Stimulated activated CD8-positive, alpha-beta memory T cell treated with anti-CD3 and anti-CD28 coated beads, Interleukin-12 subunit alpha, Interleukin-12 subunit beta, amount 100 ng/mL, for 1 hour (primary cell): ENCODE measurements at regions not wholly inside any gene's neighbourhood (a gene's known extent, or its start where the extent isn't known, plus 50 kb on each side); places are given as distances from the start of the nearest gene placed in this dataset.
"Not testable (repeated sequence)": the region's sequence is repeated elsewhere in the genome, so short reads cannot be mapped to it uniquely, and the experiment has no call there.

Experiments
- DNase-seq: peaks from one replicate; pipeline ENCODE4 v3.0.0-alpha.2; 2020; ENCODE audit warnings: low read depth

DNA sequence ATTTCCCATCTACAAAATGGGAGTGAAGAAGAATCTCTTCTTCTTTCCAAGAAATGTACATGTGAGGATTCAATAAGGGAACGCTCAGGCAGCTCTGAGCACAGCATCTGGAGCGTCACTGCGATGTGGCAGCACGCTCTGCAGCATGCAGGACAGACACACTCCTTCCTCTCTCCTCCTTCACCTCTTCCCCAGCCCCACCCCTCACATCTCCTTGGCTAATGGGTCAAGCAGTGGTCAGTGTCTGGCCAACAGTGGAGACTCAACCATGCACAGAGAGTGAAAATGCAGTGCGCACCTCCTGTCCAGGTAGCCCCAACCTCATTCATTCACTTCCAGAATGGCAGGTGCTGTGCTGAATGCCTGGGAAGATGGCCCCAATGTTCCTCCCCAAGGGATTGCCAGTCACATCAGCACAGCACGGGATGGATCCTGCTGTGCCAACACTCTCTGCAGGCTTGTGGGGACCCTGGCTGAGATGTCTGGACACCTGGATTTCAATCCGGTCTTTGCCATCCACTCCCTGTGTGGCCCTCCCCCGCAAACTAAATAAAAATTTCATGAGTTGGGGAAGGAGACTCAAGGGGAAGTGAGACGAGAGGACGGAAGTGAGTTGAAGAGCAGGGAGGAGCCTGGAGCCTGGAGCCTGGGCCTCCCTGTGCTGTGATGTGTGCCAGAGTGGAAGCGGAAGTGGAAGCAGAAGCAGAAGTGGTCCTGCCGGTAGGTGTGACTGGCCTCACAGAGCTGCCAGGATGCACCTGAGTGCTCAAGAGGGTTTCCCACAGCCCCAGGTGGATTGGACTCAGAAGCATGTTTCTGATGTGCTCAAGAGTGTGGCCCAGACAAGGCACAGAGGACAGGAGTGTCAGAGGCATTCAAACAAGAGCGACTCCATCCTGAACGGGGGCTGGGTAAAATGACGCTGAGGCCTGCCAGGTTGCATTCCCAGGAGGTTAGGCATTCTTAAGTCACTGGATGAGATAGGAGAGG, 163.9 kb downstream of the SMAD6 start:
- DNase-seq: no peak

DNA sequence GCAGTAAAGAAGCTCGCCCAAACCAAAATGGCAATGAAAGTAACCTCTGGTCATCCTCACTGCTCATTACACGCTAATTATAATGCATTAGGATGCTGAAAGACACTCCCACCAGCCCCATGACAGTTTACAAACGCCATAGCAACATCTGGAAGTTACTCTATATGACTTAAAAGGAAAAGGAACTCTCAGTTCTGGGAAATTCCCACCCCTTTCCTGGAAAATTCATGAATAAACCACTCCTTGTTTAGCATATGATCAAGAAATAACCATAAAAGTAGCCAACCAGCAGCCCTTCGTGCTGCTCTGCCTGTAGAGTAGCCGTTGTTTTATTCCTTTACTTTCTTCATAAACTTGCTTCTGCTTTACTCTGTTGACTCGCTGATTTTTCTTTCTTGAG, 164.6 kb downstream of the SMAD6 start:
- no peak for DNase-seq

DNA sequence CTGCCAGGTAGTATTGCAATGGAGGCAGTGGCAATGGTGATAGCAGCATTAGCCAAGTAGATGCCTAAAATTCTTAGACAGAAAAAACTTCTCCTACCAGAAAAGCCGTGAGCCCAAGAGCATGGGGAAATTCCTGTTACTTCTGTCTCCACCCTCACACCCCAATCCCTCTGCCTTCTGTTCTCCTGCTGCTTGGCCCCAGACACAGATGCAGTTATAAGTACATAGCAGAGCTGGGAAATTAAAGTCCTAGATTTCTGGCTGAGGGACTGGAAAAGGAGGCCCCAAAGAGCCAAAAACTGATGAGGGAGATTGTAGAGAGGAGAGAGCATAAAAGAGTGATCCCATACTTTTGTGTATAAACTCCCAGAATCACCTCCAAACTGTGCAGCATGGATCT, 166.9 kb downstream of the SMAD6 start:
- no peak for DNase-seq

DNA sequence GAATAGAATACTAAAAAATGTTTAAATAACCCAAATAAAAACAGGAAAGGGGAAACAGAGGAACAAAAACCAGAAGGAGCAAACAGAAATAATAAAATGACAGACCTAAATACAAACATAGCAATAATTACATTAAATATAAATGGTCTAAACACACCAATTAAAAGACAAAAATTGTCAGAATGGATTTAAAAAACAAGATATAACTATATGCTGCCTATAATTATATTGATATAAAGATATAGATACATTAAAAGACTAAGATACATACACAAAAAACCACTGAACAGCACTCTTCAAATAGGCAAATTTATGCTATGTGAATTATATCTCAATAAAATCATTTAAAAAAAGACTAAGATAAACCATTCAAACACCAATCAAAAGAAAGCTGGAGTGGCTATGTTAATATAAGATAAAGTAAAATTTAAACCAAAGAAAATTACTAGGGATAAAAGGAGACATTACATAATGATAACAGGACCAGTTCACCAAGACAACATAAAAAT, 168.9 kb downstream of the SMAD6 start:
- DNase-seq: no peak

DNA sequence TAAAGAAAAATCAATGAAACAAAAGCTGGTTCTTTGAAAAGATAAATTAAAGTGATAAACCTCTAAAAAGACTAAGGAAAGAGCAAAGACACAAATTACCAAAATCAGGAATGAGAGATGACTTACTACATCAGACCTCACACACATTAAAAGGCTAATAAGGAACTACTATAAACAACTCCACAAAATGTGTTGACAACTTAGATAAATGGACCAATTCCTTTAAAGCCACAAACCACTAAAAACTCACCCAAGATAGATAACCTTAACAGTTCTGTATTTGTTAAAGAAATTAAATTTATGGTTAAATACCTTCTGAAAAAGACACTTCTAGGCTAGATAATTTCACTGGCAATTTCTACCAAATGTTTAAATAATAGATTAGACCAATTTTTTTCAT, 170.4 kb downstream of the SMAD6 start:
- DNase-seq: no peak

DNA sequence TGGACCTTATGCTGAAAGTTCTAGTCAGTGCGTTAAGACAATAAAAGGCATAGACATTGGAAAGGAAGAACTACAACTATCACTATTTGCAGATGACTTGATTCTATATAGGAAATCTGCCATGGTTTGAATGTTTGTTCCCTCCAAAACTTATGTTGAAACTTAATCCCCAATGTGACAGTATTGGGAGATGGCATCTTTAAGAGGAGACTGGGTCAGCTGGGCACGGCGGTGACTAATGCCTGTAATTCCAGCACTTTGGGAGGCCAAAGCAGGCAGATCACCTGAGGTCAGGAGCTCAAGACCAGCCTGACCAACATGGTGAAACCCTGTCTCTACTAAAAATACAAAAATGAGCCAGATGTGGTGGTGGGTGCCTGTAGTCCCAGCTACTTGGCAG, 171.3 kb downstream of the SMAD6 start:
- not testable (repeated sequence) for DNase-seq

DNA sequence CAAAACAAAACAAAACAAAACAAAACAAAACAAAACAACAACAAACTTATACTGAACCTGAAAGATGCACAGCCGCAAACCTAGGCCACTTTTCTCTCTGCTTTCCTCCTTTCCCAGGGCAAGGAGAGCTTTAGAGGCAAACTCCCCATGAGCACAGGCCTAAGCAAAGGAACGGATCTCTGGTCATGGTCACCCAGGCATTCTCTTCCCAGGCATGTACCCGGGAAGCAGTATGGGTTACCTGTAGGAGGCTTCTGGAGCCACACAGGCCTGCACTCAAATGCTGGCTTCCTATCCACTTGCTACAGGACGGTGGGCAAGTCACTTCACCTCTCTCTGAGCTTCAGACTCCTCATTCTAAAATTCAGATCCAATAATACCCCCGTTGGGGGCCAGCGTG, 171.8 kb downstream of the SMAD6 start:
- no peak for DNase-seq

DNA sequence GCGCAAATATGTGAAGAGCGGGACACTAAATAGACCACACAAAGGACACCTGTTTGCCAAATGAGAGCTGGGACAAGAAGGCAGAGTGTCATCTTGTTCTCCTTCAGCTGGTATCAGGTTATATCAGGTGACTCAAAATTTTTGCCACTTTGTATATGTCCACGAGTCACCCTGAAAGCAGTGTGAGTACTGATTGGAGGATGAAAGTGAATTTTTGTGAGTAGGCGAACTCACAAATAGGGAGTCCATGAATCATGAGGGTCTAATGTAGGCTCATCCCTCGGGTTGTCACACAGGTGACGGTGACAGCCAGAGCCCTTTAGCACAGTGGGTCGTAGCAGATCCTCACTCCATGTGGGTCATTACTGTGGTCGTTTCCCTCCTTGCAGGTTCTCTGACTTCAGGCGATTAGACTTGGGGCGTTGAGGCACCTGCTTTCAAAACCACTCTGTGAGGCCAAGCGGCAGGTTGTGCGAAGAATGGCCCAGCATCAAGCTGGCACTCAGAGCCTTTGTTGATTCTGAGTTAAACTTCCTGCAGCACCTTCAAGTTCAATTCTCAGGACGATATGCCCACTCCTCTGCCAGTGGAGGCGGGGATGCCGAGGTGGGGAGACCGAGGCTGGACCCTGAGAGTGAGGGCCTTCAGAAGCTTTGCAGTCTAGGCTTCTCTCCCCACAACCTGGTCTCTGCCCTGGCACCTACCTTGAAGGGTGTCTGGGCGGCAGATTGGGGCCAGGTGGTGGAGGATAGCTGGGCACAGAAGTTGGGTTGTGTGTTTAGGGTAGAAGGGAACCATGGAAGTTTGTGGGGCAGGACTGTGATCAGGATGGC, 173.8 kb downstream of the SMAD6 start:
- no peak for DNase-seq

DNA sequence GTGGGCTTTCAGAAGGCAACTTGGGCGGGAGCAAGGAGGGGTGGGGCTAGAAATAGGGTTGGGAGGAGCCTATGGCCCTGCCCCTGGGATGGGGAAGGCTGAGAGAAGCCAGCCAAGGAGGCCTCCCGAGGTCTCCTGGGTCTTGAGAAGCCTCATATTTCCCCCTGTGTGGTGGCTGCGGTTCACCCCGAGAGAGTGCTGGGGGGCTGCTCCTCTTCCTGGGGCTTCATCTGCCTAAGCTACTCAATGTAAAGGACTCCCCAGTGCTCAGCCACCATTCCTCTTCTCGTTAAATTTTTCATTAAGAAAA, 174.3 kb downstream of the SMAD6 start:
- no peak for DNase-seq

DNA sequence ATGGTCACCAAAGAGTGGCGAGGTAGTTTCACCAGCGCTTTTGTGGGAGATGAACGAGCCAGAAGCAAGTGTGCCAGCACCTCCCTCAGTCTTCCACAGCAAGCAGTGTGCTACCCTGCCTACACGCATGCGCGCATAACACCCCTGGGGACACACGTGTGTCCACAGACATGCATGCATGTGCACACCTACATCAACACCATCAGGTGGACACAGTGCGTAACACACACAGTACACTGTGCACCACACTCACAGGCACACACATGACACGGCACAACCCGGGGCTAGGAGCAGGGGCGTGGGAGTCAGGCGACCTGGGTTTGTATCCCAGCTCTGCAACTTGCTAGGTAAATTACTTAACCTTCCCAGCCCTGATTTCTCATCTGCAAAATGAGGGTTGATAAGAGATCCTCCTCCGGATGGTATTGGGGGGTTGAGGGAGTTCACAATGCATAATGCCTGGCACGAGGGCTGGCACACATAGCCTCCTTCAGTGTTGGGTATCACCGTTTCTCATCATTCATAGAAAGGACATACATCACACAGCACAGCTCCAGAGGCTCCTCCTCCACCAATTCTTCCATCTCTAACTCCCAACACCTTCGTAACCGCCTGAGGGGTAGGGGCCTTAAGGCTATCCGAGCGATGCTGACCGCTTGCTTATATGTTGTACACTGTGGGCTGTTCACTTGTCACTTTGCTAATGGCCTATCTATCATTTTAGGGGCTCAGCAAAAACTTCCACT, 174.9 kb downstream of the SMAD6 start:
- DNase-seq: no peak

DNA sequence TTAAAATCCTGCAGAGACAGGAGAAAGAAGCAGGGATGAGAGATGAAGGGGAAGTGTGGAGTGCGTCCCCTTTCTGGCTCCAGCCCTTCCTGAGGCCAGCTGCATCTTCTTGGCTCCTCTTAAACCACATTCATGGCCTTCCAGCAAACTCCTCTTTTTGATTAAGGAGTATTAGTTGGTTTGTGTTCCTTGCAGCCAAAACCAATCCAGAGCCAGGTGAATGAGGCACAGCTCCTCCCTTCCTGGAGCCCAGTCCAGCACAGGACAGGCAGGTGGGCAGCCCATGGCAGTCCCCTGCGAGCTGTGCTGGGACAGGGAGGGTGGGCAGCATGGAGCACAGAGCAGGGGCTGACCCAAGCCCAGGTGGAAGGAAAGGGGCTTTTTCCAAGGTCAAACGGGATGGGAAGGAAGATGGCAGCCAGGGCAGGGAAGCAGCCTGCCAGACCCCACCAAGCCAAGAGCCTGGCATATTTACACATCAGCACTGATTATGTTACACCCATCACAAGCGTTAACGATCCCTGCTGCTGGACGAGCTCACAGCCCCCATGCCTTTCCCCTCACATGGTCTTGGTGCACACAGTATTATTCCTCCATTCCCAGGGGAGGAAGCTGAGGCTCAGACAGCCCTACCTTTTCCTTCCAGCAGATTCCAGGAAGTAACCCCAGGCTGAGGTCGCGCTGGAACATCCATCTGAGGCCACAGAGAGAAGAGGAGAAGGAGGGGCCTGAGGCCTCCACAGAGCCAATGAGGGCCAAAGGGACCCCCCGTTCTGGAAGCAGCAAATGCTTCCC, 175.6 kb downstream of the SMAD6 start:
- DNase-seq: no peak

DNA sequence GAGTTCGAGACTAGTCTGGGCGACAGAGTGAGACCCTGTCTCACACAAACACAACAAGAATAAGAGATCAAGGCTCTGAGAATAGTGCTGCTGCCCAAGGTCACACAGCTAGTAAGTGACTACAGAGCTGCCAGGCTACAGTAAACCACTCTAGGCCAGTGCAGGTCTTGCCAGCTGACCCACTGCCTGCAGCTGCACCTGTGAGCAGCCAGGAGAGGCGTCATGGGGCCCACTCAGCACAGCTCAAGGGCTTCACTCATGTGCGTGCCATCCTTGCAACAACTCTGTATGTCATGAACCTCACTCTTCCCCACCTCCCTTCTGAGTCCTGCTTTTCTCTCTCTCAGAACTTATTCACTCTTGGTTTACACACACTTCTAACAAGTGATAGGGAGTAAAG, 176.7 kb downstream of the SMAD6 start:
- DNase-seq: no peak

DNA sequence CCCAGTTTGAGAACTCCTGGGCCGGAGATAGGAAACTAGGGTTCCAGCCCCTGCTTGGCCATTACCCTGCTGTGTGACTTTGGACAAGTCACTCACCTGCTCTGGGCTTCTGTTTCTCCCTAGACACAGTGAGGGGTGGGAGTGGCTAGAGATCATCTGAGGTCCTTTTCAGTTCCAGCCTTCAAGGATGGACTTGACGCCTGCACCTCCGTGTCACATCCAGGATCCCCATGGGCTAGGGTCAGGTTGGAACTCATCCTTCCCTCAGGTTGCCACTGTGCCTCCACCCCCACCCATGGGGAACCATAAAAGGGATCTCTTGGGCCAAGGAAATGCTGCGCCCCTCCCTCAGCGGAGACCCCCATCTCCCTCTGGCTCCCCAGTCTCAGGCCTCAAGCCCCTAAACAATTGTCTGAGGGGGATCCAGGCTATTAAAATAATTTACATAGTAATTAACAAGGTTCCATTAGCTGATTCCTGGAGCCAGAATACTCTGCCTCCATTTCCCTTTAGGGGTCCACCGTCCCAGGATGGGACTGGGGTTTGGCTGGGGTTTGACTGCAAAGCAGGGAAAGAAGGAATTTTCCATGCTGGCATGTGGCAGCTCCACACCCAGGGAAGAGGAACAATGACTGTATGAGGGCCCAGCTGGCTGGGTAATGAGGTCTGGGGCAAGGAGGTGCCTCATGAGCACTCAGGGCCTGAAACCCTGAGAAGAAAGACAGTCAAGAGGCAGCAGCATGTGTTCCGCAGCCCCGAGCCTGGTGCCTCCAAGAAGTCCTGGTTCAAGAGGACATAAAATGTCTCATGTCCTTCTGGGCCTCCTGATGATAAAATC, 177.7 kb downstream of the SMAD6 start:
- no peak for DNase-seq

DNA sequence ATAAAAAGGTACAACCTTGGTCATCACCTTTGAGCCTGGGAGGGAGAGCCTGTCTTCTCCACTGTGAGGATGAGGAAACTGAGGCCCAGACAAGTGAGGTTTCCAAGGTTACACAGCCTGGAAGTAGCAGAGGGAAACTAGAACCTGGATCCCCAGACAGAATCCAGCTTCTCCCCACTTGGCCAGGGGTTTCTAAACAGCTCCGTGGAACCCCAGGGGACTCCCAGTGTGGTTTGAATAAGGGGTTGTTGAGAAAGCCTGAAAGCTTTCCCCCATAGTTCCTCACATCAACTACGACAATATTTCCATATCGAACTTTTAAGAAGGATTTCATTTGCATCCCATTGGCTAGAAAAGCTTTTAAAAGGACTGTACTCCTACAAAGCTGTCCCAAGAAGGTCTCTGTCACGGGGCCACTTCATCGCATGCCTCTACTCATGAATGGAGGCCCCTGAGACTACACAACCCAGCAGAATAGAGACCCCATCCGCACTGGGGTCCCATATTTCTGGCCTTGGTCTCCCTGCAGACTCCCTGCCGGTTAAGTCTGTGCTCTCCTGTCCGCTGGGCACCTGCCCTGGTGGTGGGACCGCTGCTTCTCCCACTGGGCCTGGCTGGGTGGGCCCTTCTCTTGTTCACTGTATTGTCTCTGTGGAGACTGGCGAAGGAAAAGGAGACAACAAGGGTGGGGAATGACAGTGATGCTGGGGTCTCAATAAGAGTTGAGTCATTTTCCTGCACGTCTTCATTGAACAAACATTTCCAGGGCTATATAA, 178.5 kb downstream of the SMAD6 start:
- DNase-seq: no peak

DNA sequence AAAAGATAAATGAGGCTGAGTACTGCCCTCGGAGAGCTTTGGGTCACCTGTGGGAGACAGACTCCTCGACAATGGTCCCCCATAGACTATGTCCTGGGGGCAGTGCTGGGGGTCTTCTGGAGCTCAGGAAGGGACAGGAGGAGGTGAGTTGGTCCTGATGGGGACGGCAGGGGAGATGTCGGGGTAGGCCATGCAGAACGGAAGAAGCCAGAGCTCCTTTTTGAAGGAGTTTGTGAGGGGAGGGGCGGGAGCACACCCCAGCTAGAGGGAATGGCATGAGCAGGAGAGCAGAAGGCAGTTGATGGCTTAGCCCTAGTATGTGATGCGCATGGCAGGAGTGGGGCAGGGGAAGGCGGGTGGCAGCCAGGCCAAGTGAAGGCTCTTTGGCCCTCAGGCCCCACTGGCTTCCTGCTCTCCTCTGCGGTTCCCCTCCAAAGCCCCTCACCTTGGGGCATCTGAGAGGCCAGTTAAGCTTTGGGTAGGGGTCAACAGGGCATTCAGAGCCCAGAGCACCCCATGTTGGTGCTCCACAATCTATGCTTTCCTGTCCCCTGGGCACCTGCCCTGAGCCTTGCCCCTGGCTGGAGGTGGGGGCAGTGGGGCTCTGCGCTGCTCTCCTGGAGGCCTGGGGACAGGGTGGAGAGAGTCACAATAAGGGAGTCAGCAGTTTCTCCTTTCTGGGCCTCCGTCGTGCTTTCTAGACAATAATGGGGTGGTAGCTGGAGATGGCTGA, 179.3 kb downstream of the SMAD6 start:
- DNase-seq: no peak

DNA sequence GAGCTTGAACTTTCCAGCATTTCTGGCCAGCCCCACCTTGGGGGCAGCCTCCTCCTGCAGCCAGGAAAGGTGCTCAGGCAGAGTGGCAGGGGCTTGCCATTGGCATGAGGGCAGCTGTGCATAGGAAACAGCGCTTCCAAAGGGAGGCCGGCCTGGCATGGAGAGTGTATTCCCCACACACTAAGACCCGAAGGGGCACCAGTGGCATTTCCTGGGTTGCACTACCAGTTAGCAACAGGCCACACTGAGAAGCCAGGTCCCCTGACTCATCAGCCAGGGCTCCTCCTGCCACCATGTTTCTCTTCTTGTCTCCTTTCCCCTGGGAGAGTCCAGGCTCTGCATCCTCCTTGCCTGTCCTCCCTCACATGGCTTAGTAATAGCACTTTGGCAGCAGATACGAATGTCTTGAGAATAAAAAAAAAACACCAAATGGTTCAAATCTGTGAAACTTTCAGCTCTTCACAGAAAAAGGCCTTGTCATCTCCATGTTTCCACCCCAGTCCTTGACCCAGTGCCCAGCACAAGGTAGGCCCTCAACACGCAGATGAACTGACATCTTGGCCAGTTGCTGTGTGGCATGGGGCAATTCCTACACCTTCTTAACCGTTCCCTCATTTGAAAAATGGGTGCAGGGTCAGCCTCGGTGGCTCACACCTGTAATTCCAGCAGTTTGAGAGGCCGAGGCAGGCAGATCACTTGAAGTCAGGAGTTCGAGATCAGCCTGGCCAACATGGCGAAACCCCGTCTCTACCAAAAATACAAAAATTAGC, 180.4 kb downstream of the SMAD6 start:
- DNase-seq: no peak

DNA sequence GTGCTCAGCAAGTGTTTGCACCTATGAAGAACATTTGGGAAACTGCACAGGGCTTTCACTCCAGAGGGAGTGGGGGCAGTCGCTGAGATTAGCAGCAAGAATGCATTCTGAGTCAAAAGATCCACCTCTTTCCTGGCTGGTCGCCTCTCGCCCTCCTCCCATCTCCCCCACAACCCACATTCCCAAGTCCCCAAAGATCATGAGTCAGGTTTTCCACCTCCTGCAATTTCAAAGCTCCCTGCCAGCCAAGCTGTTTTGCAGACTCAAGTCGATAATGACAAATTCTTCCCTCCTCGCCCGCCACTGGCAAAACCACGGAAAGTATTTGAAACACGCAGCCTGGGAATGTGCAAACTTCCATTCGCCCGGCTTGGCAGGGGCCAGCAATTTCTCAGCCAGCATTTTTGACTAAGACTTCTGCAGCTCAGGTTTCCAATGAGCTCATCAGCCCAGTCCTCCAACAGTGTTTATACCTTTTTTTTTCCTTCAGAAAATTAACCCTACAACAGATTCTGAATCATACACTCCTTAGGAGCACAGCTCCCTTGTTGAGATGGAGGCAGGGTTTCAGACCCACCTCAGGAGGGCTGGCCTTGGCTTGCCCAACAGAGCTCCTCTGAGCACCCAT, 181.4 kb downstream of the SMAD6 start:
- no peak for DNase-seq

DNA sequence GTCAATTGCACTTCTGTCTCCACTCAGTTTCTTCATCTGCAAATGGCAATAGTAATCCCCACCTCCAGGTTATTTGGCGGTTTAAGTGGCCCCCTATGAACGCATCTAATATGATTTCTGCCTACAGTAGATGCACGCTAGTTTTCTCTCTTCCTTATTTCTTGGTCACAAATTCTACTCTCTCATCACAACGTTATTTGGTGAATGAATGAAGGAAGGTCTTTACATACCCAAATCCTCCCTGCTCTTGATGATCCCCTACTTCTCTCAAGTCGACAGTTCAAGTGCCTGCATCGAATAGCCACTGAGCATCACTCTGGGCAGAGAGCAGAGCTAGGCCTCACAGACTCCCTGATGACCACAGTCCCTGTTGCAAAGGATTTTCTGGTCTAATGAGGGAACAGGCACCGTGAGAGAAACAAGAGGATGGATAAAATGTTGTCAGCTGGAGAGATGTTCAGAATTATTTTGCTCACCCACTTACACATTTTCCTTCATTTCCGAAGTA, 181.2 kb upstream of the SMAD3 start:
- no peak for DNase-seq
